ENCODE measurements at regions not wholly inside any gene's neighbourhood (a gene's known extent, or its start where the extent isn't known, plus 50 kb on each side); places are given as distances from the start of the nearest gene placed in this dataset.
"Not testable (repeated sequence)": the region's sequence is repeated elsewhere in the genome, so short reads cannot be mapped to it uniquely, and the experiment has no call there.

DNA sequence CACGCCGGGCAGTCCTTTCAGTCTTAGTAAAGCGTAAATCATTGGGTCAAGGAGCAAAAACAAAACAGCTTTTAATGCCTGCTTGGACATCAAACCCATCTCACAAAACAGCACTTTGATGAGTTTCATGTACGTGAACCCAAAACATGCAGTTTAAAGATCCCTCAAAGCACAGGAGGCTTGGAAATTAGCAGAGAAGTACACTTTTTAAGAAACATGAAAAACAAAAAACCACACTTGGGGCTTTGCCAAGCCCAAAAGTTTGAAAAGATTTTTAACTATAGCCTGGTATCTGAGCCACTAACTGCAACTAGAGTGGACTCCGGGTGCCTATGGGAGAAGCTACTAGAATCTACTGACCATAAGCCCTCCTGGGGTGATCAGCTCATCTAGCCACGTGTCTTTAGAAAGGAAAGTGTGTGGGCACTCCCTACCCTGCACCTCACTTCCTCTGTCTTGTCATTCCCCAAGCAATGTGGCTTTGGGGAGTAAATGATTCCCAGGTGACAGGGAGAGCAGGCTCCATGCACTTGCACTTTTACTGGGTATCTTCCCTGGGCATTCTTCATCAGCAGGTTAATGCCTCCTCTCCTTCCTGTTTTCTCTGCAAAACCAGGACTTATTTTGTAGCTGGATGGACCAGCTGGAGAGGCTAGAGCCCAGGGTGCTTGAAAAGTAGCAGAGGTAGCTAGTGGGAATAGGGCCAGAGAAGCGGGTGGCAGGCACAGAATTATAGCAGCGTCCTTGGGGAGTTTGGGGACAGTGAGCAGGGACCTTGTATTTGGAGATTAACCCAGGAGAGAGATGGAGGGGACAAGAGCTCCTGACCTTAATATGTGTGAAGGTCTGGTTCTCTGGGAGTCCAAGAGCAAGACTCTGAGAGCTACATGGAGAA is 339.3 kb downstream of the BCL11B start (continued):
- TF ChIP-seq, protein P1, sequence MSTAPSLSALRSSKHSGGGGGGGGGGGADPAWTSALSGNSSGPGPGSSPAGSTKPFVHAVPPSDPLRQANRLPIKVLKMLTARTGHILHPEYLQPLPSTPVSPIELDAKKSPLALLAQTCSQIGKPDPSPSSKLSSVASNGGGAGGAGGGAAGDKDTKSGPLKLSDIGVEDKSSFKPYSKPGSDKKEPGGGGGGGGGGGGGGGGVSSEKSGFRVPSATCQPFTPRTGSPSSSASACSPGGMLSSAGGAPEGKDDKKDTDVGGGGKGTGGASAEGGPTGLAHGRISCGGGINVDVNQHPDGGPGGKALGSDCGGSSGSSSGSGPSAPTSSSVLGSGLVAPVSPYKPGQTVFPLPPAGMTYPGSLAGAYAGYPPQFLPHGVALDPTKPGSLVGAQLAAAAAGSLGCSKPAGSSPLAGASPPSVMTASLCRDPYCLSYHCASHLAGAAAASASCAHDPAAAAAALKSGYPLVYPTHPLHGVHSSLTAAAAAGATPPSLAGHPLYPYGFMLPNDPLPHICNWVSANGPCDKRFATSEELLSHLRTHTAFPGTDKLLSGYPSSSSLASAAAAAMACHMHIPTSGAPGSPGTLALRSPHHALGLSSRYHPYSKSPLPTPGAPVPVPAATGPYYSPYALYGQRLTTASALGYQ (CRISPR knock-in tag; IDR thresholded peaks at IDR 0.05): no peak
- TF ChIP-seq ZNF446 (CRISPR knock-in tag; IDR thresholded peaks at IDR 0.05) (no peak), POLR2AphosphoS2 (IDR thresholded peaks at IDR 0.05; ENCODE audit: low read depth, low read length) (no peak), ZNF253 (CRISPR knock-in tag; IDR thresholded peaks at IDR 0.05; ENCODE audit: borderline replicate concordance) (no peak)
- TF ChIP-seq, protein P2, sequence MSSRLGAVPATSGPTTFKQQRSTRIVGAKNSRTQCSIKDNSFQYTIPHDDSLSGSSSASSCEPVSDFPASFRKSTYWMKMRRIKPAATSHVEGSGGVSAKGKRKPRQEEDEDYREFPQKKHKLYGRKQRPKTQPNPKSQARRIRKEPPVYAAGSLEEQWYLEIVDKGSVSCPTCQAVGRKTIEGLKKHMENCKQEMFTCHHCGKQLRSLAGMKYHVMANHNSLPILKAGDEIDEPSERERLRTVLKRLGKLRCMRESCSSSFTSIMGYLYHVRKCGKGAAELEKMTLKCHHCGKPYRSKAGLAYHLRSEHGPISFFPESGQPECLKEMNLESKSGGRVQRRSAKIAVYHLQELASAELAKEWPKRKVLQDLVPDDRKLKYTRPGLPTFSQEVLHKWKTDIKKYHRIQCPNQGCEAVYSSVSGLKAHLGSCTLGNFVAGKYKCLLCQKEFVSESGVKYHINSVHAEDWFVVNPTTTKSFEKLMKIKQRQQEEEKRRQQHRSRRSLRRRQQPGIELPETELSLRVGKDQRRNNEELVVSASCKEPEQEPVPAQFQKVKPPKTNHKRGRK (CRISPR knock-in tag; IDR thresholded peaks at IDR 0.05): no peak

DNA sequence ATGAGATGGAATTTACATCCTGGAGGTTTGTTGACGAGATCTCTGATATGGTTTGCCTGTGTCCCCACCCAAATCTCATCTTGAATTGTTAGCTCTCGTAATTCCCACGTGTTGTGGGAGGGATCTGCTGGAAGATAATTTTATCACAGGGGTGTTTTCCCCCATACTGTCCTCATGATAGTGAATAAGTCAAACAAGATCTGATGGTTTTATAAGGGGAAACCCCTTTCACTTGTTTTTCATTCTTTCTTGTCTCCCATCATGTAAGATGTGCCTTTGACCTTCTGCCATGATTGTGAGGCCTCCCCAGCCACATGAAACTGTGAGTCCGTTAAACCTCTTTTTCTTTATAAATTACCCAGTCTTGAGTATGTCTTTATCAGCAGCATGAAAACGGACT is 337.4 kb downstream of the BCL11B start:
- H3K79me2 ChIP-seq (ENCODE audit: insufficient read depth, low read length); H3K4me3 ChIP-seq (replicated peaks in 1 of 3; ENCODE audit: insufficient read depth in 1 of 3, low read depth in 2 of 3, low read length in 3 of 3); intact Hi-C loops (cut with micrococcal nuclease; ENCODE audit: unreplicated experiment); POLR2A ChIA-PET; FAIRE-seq; DNase-seq (ENCODE audit: low spot score); H3K36me3 ChIP-seq (replicated peaks in 1 of 2; ENCODE audit: control insufficient read depth in 1 of 2, insufficient read depth in 2 of 2, low read length in 2 of 2); in situ Hi-C loops (cut with HindIII; ENCODE audit: extremely low pct_ligation_motif_present, low pct_unique_long_range_greater_than_20kb); H3K9ac ChIP-seq (ENCODE audit: insufficient read depth, low read depth, low read length); H4K20me1 ChIP-seq (ENCODE audit: insufficient read depth, low read length); ATAC-seq; H3K9me3 ChIP-seq (ENCODE audit: low read length); CTCF ChIA-PET (ENCODE audit: low intra/inter-chr PET ratio, low total read pairs); H3K4me2 ChIP-seq (ENCODE audit: low read depth, low read length); H3K4me1 ChIP-seq (ENCODE audit: insufficient read depth, low read length); BruUV-seq (replicated peaks); H3K27me3 ChIP-seq (ENCODE audit: control insufficient read depth in 1 of 2, insufficient read depth in 2 of 2, low read length in 2 of 2); H3K27ac ChIP-seq (ENCODE audit: extremely low read length, insufficient read depth, low read length); H2AFZ ChIP-seq (ENCODE audit: low read length): not testable (repeated sequence)
- 1% methylated on average over 5 of the region's 5 CpGs for WGBS (ENCODE audit: low lambda C conversion rate)

Measured in HepG2 (cell line).